Osteocyte (in vitro differentiated cells): ENCODE measurements at regions not wholly inside any gene's neighbourhood (a gene's known extent, or its start where the extent isn't known, plus 50 kb on each side); places are given as distances from the start of the nearest gene placed in this dataset.

ENCODE experiments used
- DNase-seq: peaks from one replicate; pipeline ENCODE4 v3.0.0; 2021; ENCODE audit warnings: mixed read lengths; ENCODE audit not compliant: unreplicated experiment; ENCODE audit errors: extremely low spot score
- H3K27ac Mint-ChIP-seq: one replicate; pipeline ENCODE4 v1.8.0; 2021; ENCODE audit warnings: mild to moderate bottlenecking, mixed read lengths; ENCODE audit not compliant: unreplicated experiment
- H3K27me3 Mint-ChIP-seq: one replicate; pipeline ENCODE4 v1.8.0; 2021; ENCODE audit warnings: mixed read lengths; ENCODE audit not compliant: unreplicated experiment
- H3K36me3 Mint-ChIP-seq: one replicate; pipeline ENCODE4 v1.8.0; 2021; ENCODE audit warnings: mixed read lengths; ENCODE audit not compliant: unreplicated experiment
- H3K4me1 Mint-ChIP-seq: one replicate; pipeline ENCODE4 v1.8.0; 2021; ENCODE audit warnings: mixed read lengths; ENCODE audit not compliant: unreplicated experiment
- H3K4me3 Mint-ChIP-seq: one replicate; pipeline ENCODE4 v1.8.0; 2021; ENCODE audit warnings: mild to moderate bottlenecking, moderate library complexity, mixed read lengths; ENCODE audit not compliant: unreplicated experiment
- H3K9me3 Mint-ChIP-seq: one replicate; pipeline ENCODE4 v1.8.0; 2021; ENCODE audit warnings: mixed read lengths; ENCODE audit not compliant: unreplicated experiment
- CTCF ChIP-seq: fragments of 200-600 bp; sonication (generic); IDR thresholded peaks from 2 replicates; pipeline ENCODE4 v1.5.0; 2021; ENCODE audit warnings: antibody characterized with exemption, mild to moderate bottlenecking, moderate library complexity

DNA sequence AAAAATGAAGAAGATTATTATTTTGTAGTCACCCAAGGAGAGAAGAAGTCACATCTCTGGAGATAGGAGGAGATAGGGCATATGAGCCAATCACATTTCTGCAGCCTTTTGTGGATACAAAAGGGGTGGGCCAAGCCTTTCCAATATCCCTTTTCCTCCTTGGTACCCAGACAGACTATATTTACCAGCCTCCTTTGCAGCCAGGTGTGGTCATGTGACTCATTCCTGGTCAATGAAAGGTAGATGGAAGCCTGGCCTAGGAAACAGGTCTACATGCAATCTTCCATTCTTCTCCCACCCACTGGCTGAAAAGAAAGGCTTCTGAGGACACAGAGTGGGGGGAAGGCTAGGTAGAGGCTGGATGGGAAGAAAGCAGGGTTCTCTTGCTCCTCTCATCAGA is 58.1 kb upstream of the ERG start:
- no peak for DNase-seq

DNA sequence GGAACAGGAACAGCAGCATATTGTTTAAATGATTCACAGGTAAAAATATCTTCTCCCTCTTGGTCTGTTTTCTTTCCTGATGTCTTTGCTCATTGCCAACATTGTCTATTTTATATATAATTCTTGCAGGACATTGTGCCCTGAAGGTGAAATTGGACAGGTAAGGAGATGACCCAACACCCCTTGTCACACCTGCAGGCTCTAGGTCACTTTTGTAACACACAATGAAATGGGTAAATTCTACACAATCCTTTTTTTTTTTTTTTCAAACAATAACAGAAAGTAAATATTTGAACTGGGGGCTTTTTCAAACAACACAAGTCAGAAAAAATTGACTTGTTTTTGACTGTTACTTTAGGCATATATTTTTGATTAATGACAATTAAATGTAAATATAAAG is 62.9 kb upstream of the ERG start:
- H3K36me3 Mint-ChIP-seq: peaks cover 9% of the 10 kb centered on the region
- no peak for DNase-seq
- peaks cover 18% of the 10 kb centered on the region for H3K4me1 Mint-ChIP-seq
- H3K27ac Mint-ChIP-seq: no peak overlapping the region
- H3K9me3 Mint-ChIP-seq: no peaks in the 10 kb centered on the region
- no peak for TF ChIP-seq CTCF
- H3K27me3 Mint-ChIP-seq: peaks cover 6% of the 10 kb centered on the region
- H3K4me3 Mint-ChIP-seq: no peak overlapping the region

More for the DNA sequence above, 58.1 kb upstream of the ERG start:
- no peaks in the 10 kb centered on the region for H3K9me3 Mint-ChIP-seq
- peaks cover 6% of the 10 kb centered on the region for H3K27me3 Mint-ChIP-seq
- TF ChIP-seq CTCF: no peak
- peaks cover 21% of the 10 kb centered on the region for H3K4me1 Mint-ChIP-seq
- no peak overlapping the region for H3K4me3 Mint-ChIP-seq
- H3K36me3 Mint-ChIP-seq: peaks cover 3% of the 10 kb centered on the region
- peak overlapping the region; percentile 78 for H3K27ac Mint-ChIP-seq

DNA sequence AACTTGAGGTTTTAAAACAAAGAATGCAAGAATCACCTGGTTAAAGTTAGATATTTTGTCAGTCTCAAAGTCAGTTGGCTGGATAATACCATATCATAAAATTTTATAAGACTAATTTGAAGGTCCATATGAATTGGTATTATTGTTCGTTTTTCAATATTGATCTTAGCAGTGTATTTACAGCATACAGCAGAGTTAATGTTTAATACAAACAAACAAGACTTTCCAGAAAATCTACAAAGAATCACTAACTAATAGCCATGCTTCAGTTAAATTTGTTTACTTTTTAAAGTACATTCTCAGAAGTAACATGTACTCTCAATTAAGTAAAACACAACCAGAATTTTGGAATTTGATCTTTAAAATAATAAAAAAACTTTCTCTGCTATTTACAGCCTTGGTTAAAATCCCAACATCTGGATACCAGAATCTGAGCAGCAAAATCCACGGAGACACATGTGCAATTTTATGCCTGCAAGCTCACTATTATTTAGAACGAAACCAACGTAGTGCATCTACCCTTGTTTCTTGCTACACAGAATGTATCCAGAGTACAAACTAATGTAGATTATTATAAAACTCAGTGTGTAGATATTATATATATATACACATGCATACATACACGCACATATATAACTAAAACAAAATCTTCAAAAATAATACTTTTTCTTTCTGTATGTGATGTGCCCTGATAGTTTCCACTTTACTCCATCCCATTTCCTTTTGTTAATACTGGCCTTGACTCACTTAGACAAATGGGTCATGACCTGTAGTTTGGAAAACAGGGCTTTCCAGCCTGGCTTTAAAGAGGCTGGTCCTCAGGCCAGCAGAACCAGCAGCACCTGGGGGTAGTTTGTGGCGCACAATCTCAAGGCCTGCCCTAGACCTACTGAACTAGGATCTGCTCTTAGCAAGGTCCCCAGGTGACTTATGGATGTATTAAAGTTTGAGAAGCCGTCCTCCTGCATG is 63.6 kb upstream of the ERG start:
- no peak for DNase-seq
- Mint-ChIP-seq H3K27me3 (peaks cover 6% of the 10 kb centered on the region), H3K27ac (no peak overlapping the region), H3K36me3 (peaks cover 9% of the 10 kb centered on the region), H3K4me3 (no peak overlapping the region), H3K9me3 (no peaks in the 10 kb centered on the region), H3K4me1 (peaks cover 15% of the 10 kb centered on the region)
- TF ChIP-seq CTCF: no peak

DNA sequence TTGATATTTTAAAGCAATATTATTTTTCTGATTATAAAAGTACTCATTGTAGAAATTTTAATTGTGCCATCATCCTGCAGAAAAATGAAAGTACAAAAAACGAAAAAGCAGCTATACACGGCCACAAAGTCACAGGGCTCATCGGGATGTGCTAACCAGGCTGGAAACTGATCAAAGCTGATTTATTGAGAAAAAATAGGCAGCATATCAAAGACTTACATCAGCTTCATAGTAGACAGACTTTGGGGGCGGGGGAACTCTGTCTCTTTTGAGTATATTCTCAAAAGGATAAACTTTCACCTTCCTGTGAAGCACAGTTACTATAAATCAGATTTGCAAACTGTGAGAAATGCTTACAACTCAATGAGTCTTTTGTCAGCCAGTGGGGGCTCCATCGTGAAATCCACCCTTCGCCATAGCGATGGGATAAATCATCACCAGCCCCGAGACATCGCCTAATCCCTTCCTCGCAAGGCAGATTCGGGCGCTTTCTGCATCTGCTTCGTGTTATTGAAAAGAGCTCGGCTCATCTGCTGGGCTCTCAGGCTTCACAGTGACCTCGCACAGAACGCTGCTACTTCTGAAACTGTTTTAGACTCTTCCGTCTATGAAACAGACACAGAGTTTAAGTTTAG is 69.2 kb upstream of the ERG start:
- Mint-ChIP-seq H3K4me3 (peak overlapping the region; percentile 70), H3K4me1 (peaks cover 10% of the 10 kb centered on the region), H3K27me3 (peaks cover 3% of the 10 kb centered on the region), H3K36me3 (peaks cover 17% of the 10 kb centered on the region), H3K9me3 (no peaks in the 10 kb centered on the region), H3K27ac (peak overlapping the region; percentile 89)
- no peak for TF ChIP-seq CTCF
- DNase-seq: no peak

- peaks cover 6% of the 10 kb centered on the region for H3K27me3 Mint-ChIP-seq
- H3K27ac Mint-ChIP-seq: peak overlapping the region; percentile 89
- TF ChIP-seq CTCF: no peak
- no peak for DNase-seq
- peaks cover 10% of the 10 kb centered on the region for H3K4me1 Mint-ChIP-seq
- H3K9me3 Mint-ChIP-seq: no peaks in the 10 kb centered on the region
- H3K36me3 Mint-ChIP-seq: peaks cover 17% of the 10 kb centered on the region
- H3K4me3 Mint-ChIP-seq: peak overlapping the region; percentile 70
Observed at GRCh38 chr21:38567970-38568360, 69.7 kb upstream of the ERG start.
